ENCODE measurements at regions not wholly inside any gene's neighbourhood (a gene's known extent, or its start where the extent isn't known, plus 50 kb on each side); places are given as distances from the start of the nearest gene placed in this dataset.

DNA sequence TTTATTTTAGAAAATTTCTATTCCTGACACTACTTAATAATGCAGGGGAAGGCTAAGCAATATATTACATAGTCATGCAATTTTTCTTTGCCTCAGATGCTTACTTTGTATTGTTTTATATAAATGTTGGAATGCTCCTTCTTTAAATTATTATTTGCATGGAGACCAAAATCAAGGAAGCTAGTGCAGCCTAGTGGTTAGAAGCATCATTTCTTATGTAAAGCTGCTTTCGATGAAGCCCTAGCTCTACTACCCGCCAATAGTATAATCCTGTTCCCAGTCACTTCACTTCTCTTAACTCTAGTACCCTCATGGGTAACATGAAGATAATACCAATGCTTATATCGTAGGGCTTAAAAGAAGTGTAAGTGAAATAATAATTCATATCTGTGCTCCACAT lies 198.9 kb downstream of the LRATD1 start:
- no peak overlapping the region for H3K4me3 ChIP-seq (ENCODE audit: low read depth, low read length)
- TF ChIP-seq, protein P1, sequence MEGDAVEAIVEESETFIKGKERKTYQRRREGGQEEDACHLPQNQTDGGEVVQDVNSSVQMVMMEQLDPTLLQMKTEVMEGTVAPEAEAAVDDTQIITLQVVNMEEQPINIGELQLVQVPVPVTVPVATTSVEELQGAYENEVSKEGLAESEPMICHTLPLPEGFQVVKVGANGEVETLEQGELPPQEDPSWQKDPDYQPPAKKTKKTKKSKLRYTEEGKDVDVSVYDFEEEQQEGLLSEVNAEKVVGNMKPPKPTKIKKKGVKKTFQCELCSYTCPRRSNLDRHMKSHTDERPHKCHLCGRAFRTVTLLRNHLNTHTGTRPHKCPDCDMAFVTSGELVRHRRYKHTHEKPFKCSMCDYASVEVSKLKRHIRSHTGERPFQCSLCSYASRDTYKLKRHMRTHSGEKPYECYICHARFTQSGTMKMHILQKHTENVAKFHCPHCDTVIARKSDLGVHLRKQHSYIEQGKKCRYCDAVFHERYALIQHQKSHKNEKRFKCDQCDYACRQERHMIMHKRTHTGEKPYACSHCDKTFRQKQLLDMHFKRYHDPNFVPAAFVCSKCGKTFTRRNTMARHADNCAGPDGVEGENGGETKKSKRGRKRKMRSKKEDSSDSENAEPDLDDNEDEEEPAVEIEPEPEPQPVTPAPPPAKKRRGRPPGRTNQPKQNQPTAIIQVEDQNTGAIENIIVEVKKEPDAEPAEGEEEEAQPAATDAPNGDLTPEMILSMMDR (IDR thresholded peaks at IDR 0.05; ENCODE audit: insufficient read depth, low read length), result no peak
- DNase-seq (ENCODE audit: low read depth), result no peak

DNA sequence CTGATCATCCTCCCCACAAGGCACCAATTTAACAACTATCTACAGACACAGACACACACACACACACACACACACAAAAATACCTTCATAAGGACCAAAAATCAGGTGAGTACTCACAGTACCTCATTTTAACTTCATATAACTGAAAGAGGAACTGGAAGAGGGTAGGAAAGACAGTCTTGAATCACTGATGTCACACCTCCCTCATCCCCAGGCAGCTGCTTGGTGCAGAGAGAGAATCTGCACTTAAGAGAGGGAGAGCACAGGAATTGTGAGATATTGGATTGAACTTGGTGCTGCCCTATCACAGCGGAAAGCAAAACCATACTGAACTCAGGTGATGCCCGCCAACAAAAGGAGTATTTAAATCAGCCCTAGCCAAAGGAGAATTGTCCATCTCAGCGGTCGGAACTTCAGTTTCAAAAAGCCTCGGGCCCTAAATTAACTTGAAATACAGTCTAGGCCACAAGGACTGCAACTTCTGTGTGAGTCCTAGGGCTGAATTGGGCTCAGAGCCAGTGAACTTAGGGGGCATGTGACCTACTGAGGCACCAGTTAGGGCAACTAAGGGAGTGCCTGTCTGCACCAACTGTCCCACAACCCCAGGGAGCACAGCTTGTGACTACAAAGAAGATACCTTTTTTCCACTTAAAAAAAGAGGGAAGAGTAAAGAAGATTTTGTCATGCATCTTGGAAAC lies 211.1 kb downstream of the LRATD1 start:
- TF ChIP-seq, protein P1 (IDR thresholded peaks at IDR 0.05; ENCODE audit: insufficient read depth, low read length), result no peak
- DNase-seq (ENCODE audit: low read depth), result no peak
- H3K4me3 ChIP-seq (ENCODE audit: low read depth, low read length), result no peak overlapping the region

DNA sequence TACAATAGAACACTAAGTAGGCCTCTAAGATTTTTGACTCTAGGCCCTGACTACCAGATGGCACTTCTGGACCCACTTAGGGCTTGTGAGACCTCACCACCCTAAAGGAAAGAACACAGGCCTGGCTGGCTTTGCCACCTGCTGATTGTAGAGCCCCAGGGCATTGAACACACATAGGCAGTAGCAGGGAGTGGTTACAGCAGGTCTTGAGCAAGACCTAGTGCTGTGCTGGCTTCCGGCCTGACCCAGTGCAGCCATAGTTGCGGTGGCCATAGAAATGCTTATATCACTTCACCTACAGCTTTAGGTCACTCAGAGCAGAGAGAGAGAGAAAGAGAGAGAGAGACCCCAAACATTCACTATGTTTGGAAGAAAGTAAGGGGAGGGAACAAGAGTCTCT lies 223.2 kb downstream of the LRATD1 start:
- TF ChIP-seq, protein P1 (IDR thresholded peaks at IDR 0.05; ENCODE audit: insufficient read depth, low read length), result no peak
- DNase-seq (ENCODE audit: low read depth), result no peak

DNA sequence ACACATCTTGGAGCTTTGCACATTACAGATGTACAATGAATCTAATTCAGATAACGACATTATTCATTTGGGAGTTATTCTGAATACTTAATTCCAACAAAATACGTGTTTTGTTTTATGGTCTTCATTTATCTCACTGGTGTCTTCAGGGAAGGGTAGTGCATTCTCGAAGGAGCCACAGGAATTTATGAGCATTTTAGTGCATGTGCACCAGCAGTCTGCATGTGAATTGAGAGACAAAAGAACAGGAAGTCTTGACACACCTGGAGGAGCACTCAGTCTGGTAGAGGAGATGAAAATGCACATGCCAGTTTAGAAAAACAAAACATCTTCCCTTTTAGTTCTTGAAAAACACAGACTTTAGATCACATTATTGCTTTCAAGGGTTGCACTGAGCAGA lies 228.7 kb downstream of the LRATD1 start:
- no peak for DNase-seq (ENCODE audit: low read depth)
- H3K4me3 ChIP-seq (ENCODE audit: low read depth, low read length), result no peak overlapping the region
- TF ChIP-seq, protein P1 (IDR thresholded peaks at IDR 0.05; ENCODE audit: insufficient read depth, low read length), result no peak

More for the DNA sequence above, 223.2 kb downstream of the LRATD1 start:
- H3K4me3 ChIP-seq (ENCODE audit: low read depth, low read length), result no peak overlapping the region

DNA sequence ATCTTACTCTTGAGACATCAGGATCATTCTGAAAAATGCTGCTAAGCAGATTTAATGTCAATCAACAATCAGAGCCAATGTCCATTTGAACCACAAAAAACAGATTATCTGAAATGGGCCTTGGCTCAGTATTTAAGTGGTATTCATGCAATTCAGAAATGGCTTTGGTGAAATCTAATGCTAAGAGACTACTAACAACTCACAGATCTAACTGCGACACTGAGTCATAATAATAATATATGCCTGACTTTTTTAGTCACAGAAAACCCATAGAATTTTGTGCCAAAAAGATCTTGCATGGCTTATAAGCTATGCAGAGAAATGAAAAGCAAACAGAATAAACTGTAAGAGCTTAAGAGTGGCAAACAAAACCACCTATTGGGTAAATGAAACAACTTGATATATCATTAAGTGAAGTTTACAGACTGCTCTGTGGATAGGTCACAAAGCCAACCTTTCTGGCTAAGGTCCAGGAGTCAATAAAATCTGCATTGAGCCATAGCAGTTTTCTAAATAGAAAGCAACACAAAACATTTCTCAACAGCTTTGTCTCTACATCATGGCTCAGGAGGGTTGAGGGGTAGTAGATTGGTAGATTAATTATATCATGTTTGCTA lies 234.3 kb downstream of the LRATD1 start:
- no peak overlapping the region for H3K4me3 ChIP-seq (ENCODE audit: low read depth, low read length)
- TF ChIP-seq, protein P1 (IDR thresholded peaks at IDR 0.05; ENCODE audit: insufficient read depth, low read length), result no peak
- DNase-seq (ENCODE audit: low read depth), result no peak

DNA sequence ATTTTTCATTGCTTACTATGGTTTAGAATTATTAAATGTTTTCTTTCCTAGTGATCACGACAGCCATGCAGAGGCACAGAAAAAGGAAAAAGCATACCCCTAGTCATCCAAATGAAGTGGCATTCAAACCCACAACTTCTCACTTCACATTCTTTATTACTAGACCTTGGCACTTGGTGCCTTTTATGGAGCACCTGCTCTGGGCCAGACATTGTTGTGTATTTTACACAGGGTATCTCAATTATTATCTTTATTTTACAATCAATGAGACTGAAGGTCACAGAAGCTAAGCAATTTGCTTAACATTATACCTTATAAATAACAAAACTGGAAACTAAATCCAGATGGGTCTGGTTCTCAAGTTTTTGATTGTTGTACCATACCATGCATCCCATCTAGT lies 235.3 kb downstream of the LRATD1 start:
- no peak for DNase-seq (ENCODE audit: low read depth)
- TF ChIP-seq, protein P1 (IDR thresholded peaks at IDR 0.05; ENCODE audit: insufficient read depth, low read length), result no peak
- no peak overlapping the region for H3K4me3 ChIP-seq (ENCODE audit: low read depth, low read length)

All from fibroblast of the aortic adventitia (primary cell).